Medulla oblongata (tissue), 1 donor: ENCODE measurements at regions not wholly inside any gene's neighbourhood (a gene's known extent, or its start where the extent isn't known, plus 50 kb on each side); places are given as distances from the start of the nearest gene placed in this dataset.

Source experiments
- DNase-seq: peaks from one replicate; pipeline ENCODE4 v3.0.0-alpha.2; 2015; ENCODE audit errors: extremely low spot score

DNA sequence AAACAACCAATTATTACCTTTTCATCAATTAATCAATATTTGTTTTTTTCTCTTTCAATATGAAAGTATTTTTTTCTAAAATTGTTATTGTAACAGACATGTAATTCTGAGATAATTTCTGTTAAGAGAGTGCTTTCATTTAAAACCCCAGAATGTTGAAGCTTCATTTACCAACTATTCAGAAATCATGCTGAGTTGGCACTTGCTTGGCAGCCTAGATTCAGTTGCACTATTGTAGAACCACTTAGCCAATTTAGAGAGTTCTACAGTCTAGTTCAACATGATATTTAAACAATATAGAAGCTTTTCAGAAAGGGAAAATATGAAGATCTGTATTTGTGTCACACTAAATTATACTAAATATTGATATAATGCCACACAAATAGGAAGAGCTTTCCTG, 56.1 kb upstream of the NKAIN2 start:
- peak; percentile 6 for DNase-seq

DNA sequence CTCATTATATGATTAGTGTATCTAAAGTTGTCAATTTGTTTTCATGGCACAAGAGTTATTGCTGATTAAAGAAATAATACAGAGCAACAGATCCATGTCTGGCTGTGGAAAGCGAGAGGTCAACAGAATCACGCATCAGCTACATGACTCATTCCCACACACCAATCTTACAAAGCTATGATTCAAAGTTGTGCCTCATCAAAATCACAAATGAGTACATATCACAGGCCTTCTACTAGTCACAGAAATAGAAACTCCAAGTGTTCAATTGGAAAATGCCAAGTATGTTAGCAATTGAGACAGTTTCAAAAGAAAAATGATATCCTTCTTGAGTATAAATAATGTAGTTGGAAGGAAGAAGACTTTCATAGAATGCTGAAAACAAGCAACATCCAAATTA, 57.8 kb upstream of the NKAIN2 start:
- no peak for DNase-seq

DNA sequence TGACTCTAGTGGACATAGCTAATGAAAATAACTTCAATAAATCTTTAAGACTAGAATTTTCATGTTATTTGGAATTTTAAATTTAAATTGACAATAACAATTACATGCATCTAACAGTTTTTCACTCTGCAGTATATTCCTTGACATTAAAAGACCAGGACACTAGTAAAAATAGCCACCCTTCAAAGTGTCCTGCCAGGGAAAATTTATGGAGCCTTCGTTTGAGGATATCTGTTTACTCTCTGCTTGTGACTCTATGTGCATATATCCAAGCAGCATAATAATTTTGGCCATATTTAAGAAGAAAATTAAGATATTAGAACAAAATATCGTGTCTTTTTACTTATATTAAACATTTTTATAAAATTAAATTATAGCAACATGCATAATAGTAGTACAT, 58.8 kb upstream of the NKAIN2 start:
- no peak for DNase-seq

DNA sequence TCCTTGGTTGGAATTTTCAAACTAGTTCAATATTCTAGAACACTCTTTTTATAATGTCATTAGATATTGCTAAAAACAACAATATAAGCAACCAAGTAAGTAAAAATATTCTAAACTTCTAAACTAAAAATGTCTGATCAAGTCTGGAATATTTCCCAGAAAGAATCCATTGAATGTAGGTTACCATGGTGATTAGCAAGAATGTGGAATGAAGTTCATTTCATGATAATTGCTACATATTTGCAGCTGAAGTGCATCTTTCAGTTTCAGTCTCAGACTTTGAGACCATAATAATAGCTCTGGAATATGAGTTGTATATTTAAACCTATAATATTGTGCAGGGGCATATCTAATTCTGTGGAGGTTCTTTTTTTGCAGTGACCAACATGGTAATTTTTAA, 61.0 kb upstream of the NKAIN2 start:
- DNase-seq = no peak

DNA sequence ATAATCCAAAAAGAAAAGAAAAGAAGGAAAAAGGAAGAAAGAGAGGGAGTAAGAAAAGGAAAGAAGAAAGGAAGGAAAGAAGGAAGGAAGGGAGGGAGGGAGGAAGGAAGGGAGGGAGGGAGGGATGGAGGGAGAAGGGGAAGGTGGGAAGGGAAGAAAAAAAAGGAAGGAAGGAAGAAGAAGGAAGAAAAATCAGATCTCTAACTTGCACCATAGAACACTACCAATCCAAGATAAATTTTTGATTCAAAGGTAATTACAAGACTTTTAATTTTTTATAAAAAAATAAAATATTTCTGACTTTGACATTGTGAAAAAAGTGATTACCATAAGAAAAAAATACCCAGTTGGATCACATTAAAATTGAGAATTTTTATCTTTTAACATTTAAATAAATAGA, 70.5 kb upstream of the NKAIN2 start:
- no peak for DNase-seq

DNA sequence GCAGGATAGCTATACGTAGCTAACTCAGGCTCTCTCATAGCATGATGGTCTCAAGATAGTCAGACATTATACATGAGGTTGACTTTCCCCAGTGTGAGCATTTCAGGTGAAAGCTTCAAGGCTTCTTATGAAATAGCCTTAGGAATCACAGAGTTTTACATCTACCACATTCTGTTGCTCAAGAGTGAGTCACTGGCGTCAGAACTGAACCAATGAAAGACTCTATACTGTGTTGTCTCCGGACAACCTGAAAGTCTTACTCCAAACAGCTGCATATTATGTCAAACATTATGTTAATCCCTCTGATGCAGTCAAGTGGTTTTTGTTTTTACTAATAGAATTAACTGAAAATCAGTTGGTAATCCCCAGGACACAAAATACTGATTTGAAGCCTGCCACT, 79.8 kb upstream of the TRDN start:
- no peak for DNase-seq

DNA sequence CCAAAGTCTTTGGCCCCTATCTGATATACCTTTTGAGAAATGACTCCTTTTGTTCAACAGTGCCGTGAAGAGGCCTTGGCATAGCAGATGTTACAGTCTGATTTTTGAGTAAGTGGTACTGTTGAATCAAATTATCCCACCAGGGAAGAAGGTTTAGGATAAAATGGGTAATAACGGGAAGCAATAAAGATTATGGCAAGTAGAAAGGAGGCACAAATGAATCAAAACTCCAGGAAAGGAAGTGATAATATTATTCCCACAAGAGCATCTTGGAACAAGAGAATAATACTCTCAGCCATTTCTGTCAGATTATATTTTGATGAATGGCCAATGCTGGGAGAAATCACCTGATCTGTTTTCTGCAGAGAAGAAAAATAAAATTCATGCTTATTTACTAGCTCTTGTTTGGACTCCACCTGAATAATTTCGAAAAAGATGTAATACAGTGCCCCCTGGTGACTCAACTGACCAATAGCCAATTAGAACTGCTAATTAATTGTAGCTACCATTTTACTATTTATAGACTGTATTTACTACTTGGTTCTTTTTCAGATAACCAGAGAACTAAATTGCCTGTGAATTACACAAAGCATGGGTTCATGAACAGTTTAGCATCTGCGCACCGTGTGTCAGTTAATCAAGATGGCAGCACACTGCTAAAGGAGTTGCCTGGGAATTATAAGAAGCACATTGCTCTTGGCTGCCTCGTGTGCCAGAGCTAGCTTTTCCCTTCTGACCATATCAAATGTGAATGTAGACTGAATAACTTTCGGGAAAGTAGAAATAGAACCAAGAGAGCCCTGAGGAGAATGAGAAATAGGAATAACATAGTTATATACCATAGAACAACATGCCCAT, 78.5 kb upstream of the TRDN start:
- DNase-seq = peak; percentile 57

DNA sequence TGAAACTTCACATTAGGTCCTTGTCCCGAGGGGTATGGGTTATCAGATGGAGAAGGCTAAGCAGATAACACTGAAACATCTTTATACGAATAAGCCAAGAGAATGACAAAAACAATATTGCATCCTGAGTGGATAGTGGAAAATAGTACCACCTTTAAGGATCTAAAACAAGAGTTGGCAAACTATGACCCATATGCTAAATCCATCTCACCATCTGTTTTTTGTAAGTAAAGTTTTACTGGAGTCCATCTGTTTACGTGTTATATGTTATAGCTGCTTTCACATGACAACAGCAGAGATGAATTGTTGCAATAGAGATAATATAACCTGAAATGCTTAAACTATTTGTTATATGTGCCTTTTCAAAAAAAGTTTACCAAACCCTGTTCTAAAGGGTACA, 76.1 kb upstream of the TRDN start:
- no peak for DNase-seq

DNA sequence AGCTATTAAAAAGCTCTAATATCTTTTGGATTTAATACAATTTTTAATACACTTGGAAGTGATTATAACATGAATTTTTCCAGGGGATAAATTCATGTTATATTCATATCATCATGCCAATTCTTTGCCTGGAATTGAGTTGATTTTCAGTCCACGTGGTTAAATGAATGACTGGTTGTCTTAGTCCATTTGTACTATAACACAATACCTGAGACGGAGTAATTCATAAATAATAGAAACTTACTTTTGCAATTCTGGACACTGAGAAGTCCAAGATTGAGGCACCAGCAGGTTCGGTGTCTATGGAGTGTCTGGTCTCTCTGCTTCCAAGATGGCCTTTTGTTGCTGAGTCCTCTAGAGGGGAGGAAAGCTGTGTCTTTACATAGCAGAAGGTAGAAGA, 66.2 kb upstream of the TRDN start:
- no peak for DNase-seq

DNA sequence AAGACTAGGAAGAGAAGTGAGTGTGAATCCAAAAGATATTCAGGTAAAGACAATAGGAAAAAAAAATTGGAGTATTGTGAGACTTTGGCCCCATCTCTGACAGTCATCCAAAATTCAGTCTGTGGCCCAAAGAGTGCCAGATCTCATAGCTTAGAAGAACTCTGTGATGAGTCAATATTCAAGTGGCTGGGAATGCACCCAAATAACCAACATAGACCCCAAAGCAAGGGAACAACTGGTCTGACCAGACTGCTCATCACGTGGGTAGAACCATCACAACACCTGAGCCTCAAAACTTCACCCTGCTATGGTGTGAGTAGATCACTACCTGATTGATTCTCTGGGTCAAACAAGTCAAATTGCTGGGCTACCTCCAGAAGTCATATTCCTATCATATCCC, 51.1 kb upstream of the TRDN start:
- DNase-seq = no peak
